SW 1271 (cell line): ENCODE measurements at regions not wholly inside any gene's neighbourhood (a gene's known extent, or its start where the extent isn't known, plus 50 kb on each side); places are given as distances from the start of the nearest gene placed in this dataset.

Source experiments
- DNase-seq, 2 experiments: peaks; one replicate each; lab custom pipeline; 2025; lab: John Stamatoyannopoulos, UW

GRCh38 chr4:3852711-3853110 lies 86.5 kb downstream of the ADRA2C start:
- DNase-seq: no peak

- no peak for DNase-seq
Measured at GRCh38 chr4:3853388-3854035, 87.3 kb downstream of the ADRA2C start.

- DNase-seq: no peak
Measured at GRCh38 chr4:3854661-3855060, 88.5 kb downstream of the ADRA2C start.

- no peak for DNase-seq
Measured at GRCh38 chr4:3855646-3856045, 89.5 kb downstream of the ADRA2C start.

GRCh38 chr4:3856604-3857204 lies 90.5 kb downstream of the ADRA2C start:
- DNase-seq: no peak

GRCh38 chr4:3857269-3857926 lies 91.2 kb downstream of the ADRA2C start:
- DNase-seq: no peak

GRCh38 chr4:3858046-3858730 lies 92.0 kb downstream of the ADRA2C start:
- no peak for DNase-seq

- DNase-seq: no peak
Measured at GRCh38 chr4:3858765-3859388, 92.7 kb downstream of the ADRA2C start.

GRCh38 chr4:3859571-3859970 lies 93.4 kb downstream of the ADRA2C start:
- DNase-seq: no peak

- DNase-seq: no peak
Measured at GRCh38 chr4:3860061-3860912, 94.1 kb downstream of the ADRA2C start.

GRCh38 chr4:3860913-3861636 lies 94.9 kb downstream of the ADRA2C start:
- no peak for DNase-seq

- DNase-seq: no peak
Measured at GRCh38 chr4:3861720-3862639, 95.8 kb downstream of the ADRA2C start.

GRCh38 chr4:3862640-3863420 lies 96.6 kb downstream of the ADRA2C start:
- no peak for DNase-seq

- no peak for DNase-seq
Measured at GRCh38 chr4:3863841-3864741, 97.9 kb downstream of the ADRA2C start.

- no peak for DNase-seq
Measured at GRCh38 chr4:3864742-3865721, 98.8 kb downstream of the ADRA2C start.

GRCh38 chr4:3865986-3866812 lies 100.0 kb downstream of the ADRA2C start:
- DNase-seq: no peak
